AG10803 (cell line): ENCODE measurements at regions not wholly inside any gene's neighbourhood (a gene's known extent, or its start where the extent isn't known, plus 50 kb on each side); places are given as distances from the start of the nearest gene placed in this dataset.

ENCODE experiments used
- DNase-seq: peaks from one replicate; pipeline ENCODE4 v3.0.0; 2010; ENCODE audit warnings: low read depth
- H3K4me3 ChIP-seq: 2 replicates; pipeline ENCODE4 v1.5.1; 2011; ENCODE audit warnings: mild to moderate bottlenecking, low read length, control low read depth
- CTCF ChIP-seq: conservative IDR thresholded peaks from 2 replicates; pipeline ENCODE4 v1.5.1; 2011; ENCODE audit warnings: mild to moderate bottlenecking, low read length, control low read depth, inconsistent platforms

GRCh38 chr18:45402485-45403056 is 212.7 kb upstream of the SLC14A2 start:
- DNase-seq, result peak; percentile 53
- no peak overlapping the region for H3K4me3 ChIP-seq
- TF ChIP-seq CTCF, result no peak

GRCh38 chr18:45403341-45404049 is 211.8 kb upstream of the SLC14A2 start:
- no peak overlapping the region for H3K4me3 ChIP-seq
- no peak for DNase-seq
- TF ChIP-seq CTCF, result no peak

DNA sequence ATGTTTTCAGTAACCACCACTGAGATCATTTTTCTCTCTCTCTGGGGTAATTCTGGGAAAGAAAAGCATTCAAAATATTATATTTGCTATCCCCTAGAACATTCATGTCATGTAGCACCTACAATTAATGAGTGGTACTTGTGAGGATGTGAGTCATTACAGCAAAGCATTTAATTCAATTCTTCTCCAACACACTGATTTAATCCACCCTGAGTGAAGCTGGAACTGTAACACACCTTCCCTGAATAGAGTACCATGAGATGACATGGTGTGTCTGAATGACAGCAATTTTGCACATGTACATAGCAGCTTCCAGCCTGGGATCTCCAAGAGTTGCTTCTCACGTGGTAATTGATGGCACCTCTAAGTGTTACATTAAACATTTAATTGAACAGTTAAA is 207.1 kb upstream of the SLC14A2 start:
- H3K4me3 ChIP-seq, result no peak overlapping the region
- DNase-seq, result peak; percentile 32
- TF ChIP-seq CTCF, result no peak

DNA sequence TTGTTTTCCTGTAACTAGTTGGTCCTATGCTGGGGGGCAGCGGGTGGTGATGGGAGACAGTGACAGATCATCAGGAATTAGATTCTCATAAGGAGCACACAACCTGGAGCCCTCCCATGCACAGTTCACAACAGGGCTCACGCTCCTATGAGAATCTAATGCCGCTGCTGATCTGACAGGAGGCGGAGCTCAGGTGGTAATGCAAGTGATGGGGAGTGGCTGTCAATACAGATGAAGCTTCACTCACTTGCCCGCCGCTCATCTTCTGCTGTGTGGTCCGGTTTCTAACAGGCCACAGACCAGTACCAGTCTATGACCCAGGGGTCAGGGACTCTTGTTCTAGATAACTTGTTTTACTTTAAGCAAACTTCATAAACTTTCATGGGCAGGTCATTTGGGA is 205.3 kb upstream of the SLC14A2 start:
- no peak for TF ChIP-seq CTCF
- DNase-seq, result no peak
- no peak overlapping the region for H3K4me3 ChIP-seq

GRCh38 chr18:45412577-45412976 is 202.7 kb upstream of the SLC14A2 start:
- no peak for TF ChIP-seq CTCF
- peak; percentile 11 for DNase-seq

DNA sequence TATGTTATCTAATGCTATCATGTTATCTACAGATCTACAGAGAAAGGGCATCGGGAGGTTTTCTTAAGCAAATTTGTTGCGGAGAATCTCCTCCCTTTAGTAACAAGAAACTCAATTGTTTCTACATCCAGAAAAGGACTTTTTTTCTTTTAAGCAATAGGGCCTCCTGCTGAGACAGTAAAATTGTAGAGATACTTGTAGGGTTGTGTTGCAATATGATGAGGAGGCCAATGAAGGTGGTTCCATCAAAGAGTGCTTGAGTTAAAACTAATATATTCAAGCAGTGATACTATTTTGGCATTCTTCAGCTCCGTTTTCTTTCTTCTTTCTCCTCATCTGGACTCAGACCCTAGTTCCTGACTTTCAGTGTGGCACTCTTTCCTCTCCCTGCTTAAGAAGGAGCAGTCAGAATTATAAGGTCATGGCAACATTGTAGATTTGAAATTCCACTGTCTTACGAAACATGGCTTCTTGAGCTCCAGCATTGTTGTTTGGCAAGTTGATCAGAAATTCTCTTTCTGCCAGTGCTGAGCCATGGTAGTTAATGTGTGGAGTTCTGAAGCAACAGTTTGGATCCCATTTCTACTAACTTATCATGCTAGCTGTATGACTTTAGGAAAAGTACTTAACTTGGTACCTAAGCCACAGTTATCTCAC is 202.0 kb upstream of the SLC14A2 start:
- peak; percentile 90 for DNase-seq
- H3K4me3 ChIP-seq, result no peak overlapping the region
- no peak for TF ChIP-seq CTCF

More at GRCh38 chr18:45412577-45412976, 202.7 kb upstream of the SLC14A2 start:
- no peak overlapping the region for H3K4me3 ChIP-seq

GRCh38 chr18:45415614-45416013 is 199.7 kb upstream of the SLC14A2 start:
- H3K4me3 ChIP-seq, result no peak overlapping the region
- DNase-seq, result no peak

More at GRCh38 chr18:45415614-45416013, 199.7 kb upstream of the SLC14A2 start:
- TF ChIP-seq CTCF, result no peak
